HCT116 (cell line): ENCODE measurements at regions not wholly inside any gene's neighbourhood (a gene's known extent, or its start where the extent isn't known, plus 50 kb on each side); places are given as distances from the start of the nearest gene placed in this dataset.

Source experiments
- ATAC-seq: fragments of 200-7000 bp; cut with Tn5 transposase; 2 replicates; pipeline ENCODE4 v1.9.1; 2020; ENCODE audit warnings: mild to moderate bottlenecking, moderate library complexity
- BruUV-seq: library from RNA; stranded (reverse); fragments of 400-500 nt; replicated peaks from 2 replicates; lab custom pipeline; 2021; lab: Mats Ljungman, UMichigan
- CTCF ChIA-PET: fragments of 300-600 bp; sonication (Branson Sonifier 250); formaldehyde crosslinking; loops from one replicate; lab custom pipeline; 2021; ENCODE audit warnings: antibody characterized with exemption; lab: Charles Lee
- POLR2A ChIA-PET: fragments of 300-600, 350-600 bp; sonication (Branson Sonifier 250); formaldehyde crosslinking; loops from one replicate; lab custom pipeline; 2021; ENCODE audit warnings: antibody characterized with exemption; lab: Charles Lee
- RAD21 ChIA-PET, 2 experiments: fragments of 300-600 bp; sonication (Branson Sonifier 250); formaldehyde crosslinking; loops; one replicate each; lab custom pipeline; 2023; ENCODE audit warnings: low total read pairs in 2 of 2; ENCODE audit not compliant: uncharacterized antibody in 2 of 2, unreplicated experiment in 2 of 2, low non-redundant PET in 1 of 2; lab: Charles Lee
- DNase-seq: peaks from one replicate; pipeline ENCODE4 v3.0.0-alpha.2; 2010; ENCODE audit warnings: low read depth, low spot score
- H2AFZ ChIP-seq: fragments of 200-600 bp; shearing (Covaris generic), sonication (generic); 2 replicates; pipeline ENCODE4 v1.6.1; 2017; ENCODE audit warnings: low read depth, mixed run types, mixed read lengths, antibody characterized with exemption, low read length; ENCODE audit not compliant: poor library complexity, severe bottlenecking
- H3K27ac ChIP-seq: 2 replicates; pipeline ENCODE4 v1.5.1; 2012; ENCODE audit warnings: low read depth, low read length
- H3K27me3 ChIP-seq: fragments of 200-600 bp; sonication (generic); 2 replicates; pipeline ENCODE4 v1.6.1; 2016; ENCODE audit warnings: mixed run types, low read length, mixed read lengths; ENCODE audit not compliant: insufficient read depth
- H3K36me3 ChIP-seq, 2 experiments: fragments of 200-500 bp in 1 of 2; fragments of 200-600 bp in 1 of 2; sonication (Bioruptor generic) in 1 of 2; sonication (generic) in 1 of 2; 2 replicates each; pipeline versions ENCODE4 v1.5.1 to v1.6.1; 2014 to 2016; ENCODE audit warnings: low read length in 2 of 2, inconsistent platforms in 1 of 2, mixed read lengths in 1 of 2, mixed run types in 1 of 2; ENCODE audit not compliant: insufficient read depth in 2 of 2, control insufficient read depth in 1 of 2
- H3K4me1 ChIP-seq, 2 experiments: fragments of 200-600 bp in 1 of 2; sonication (generic) in 1 of 2; 2 replicates each; pipeline versions ENCODE4 v1.5.1 to v1.6.1; 2012 to 2017; ENCODE audit warnings: low read length in 2 of 2, inconsistent platforms in 1 of 2, mild to moderate bottlenecking in 1 of 2, mixed read lengths in 1 of 2, mixed run types in 1 of 2, moderate library complexity in 1 of 2; ENCODE audit not compliant: insufficient read depth in 2 of 2, control insufficient read depth in 1 of 2
- H3K4me2 ChIP-seq: fragments of 200-600 bp; sonication (generic); 2 replicates; pipeline ENCODE4 v1.6.1; 2017; ENCODE audit warnings: mixed run types, low read length, mixed read lengths
- H3K4me3 ChIP-seq, 2 experiments: fragments of 200-600 bp in 1 of 2; sonication (generic) in 1 of 2; replicated peaks in 1 of 2; 2 replicates each; pipeline ENCODE4 v1.5.1; 2011 to 2016; ENCODE audit warnings: low read length in 2 of 2, control low read depth in 1 of 2, low read depth in 1 of 2, mild to moderate bottlenecking in 1 of 2, mixed read lengths in 1 of 2, mixed run types in 1 of 2
- H3K79me2 ChIP-seq: fragments of 200-600 bp; sonication (generic); 2 replicates; pipeline ENCODE4 v1.6.1; 2017; ENCODE audit warnings: mild to moderate bottlenecking, mixed run types, low read length, moderate library complexity, mixed read lengths; ENCODE audit not compliant: insufficient read depth
- H3K9ac ChIP-seq: fragments of 200-600 bp; sonication (generic); 2 replicates; pipeline ENCODE4 v1.6.1; 2016; ENCODE audit warnings: low read length, mixed read lengths
- H3K9me2 ChIP-seq: fragments of 200-600 bp; sonication (generic), shearing (Covaris generic); 2 replicates; pipeline ENCODE4 v1.6.1; 2017; ENCODE audit warnings: mixed run types, mild to moderate bottlenecking, moderate library complexity; ENCODE audit not compliant: insufficient read depth
- H3K9me3 ChIP-seq, 2 experiments: fragments of 200-500 bp in 1 of 2; fragments of 200-600 bp in 1 of 2; sonication (Bioruptor generic) in 1 of 2; sonication (generic) in 1 of 2; 2 replicates each; pipeline ENCODE4 v1.6.1; 2014 to 2017; ENCODE audit warnings: low read length in 2 of 2, mixed read lengths in 2 of 2, inconsistent platforms in 1 of 2, low read depth in 1 of 2, mild to moderate bottlenecking in 1 of 2, mixed run types in 1 of 2, moderate library complexity in 1 of 2; ENCODE audit not compliant: control insufficient read depth in 1 of 2, insufficient read depth in 1 of 2
- H4K20me1 ChIP-seq: fragments of 200-600 bp; sonication (generic), shearing (Covaris generic); 2 replicates; pipeline ENCODE4 v1.6.1; 2017; ENCODE audit warnings: mixed run types, mild to moderate bottlenecking, moderate library complexity; ENCODE audit not compliant: insufficient read depth
- CEBPB ChIP-seq: IDR thresholded peaks from 2 replicates; pipeline ENCODE4 v1.6.1; 2012; ENCODE audit warnings: low read depth
- EGR1 ChIP-seq: IDR thresholded peaks from 2 replicates; pipeline ENCODE4 v1.6.1; 2012; ENCODE audit warnings: low read depth
- EZH2 ChIP-seq: fragments of 200-600 bp; sonication (generic); IDR thresholded peaks from 2 replicates; pipeline ENCODE4 v1.6.1; 2017; ENCODE audit warnings: antibody characterized with exemption, mixed run types
- EZH2phosphoT487 ChIP-seq: fragments of 200-600 bp; IDR thresholded peaks from 2 replicates; pipeline ENCODE4 v1.6.1; 2018; ENCODE audit warnings: antibody characterized with exemption, borderline replicate concordance
- FOSL1 ChIP-seq: IDR thresholded peaks from 2 replicates; pipeline ENCODE4 v1.6.1; 2012; ENCODE audit warnings: low read depth
- JUND ChIP-seq: IDR thresholded peaks from 2 replicates; pipeline ENCODE4 v1.6.1; 2012
- POLR2A ChIP-seq: IDR thresholded peaks from 2 replicates; pipeline ENCODE4 v1.7.0; 2011; ENCODE audit warnings: borderline replicate concordance; ENCODE audit not compliant: insufficient read depth, insufficient read length; ENCODE audit errors: extremely low read depth
- POLR2AphosphoS5 ChIP-seq: IDR thresholded peaks from 2 replicates; pipeline ENCODE4 v1.6.1; 2011; ENCODE audit warnings: mild to moderate bottlenecking, low read depth, low read length, moderate library complexity
- RAD21 ChIP-seq: IDR thresholded peaks from 2 replicates; pipeline ENCODE4 v1.6.1; 2012; ENCODE audit warnings: low read depth, mild to moderate bottlenecking
- SIN3A ChIP-seq: IDR thresholded peaks from 2 replicates; pipeline ENCODE4 v1.6.1; 2012; ENCODE audit warnings: low read depth
- SRF ChIP-seq: IDR thresholded peaks from 2 replicates; pipeline ENCODE4 v1.6.1; 2012; ENCODE audit warnings: low read depth
- TCF7L2 ChIP-seq: IDR thresholded peaks from 2 replicates; pipeline ENCODE4 v1.7.0; 2011; ENCODE audit warnings: borderline replicate concordance, inconsistent platforms; ENCODE audit not compliant: insufficient read depth, insufficient read length; ENCODE audit errors: extremely low read depth
- YY1 ChIP-seq: IDR thresholded peaks from 2 replicates; pipeline ENCODE4 v1.6.1; 2011; ENCODE audit warnings: low read length, low read depth, moderate library complexity, mild to moderate bottlenecking; ENCODE audit not compliant: insufficient replicate concordance; ENCODE audit errors: extremely low read depth
- ZNF274 ChIP-seq: fragments of 200-500 bp; sonication (Bioruptor generic); IDR thresholded peaks from 2 replicates; pipeline ENCODE4 v1.6.1; 2014; ENCODE audit warnings: mild to moderate bottlenecking, low read depth, low read length, inconsistent platforms
- intact Hi-C: fragments of 100-400 bp; cut with micrococcal nuclease; formaldehyde crosslinking; loops from 2 replicates; pipeline ENCODE4 v1.10.0; 2022
- TF ChIP-seq, protein P1 (sequence below): IDR thresholded peaks from 2 replicates; pipeline ENCODE4 v1.6.1; 2011; ENCODE audit warnings: mild to moderate bottlenecking, low read length, moderate library complexity; ENCODE audit not compliant: insufficient replicate concordance; ENCODE audit errors: extremely low read depth
- TF ChIP-seq, protein P2 (sequence below): IDR thresholded peaks from 2 replicates; pipeline ENCODE4 v1.6.1; 2012
- TF ChIP-seq, protein P3 (sequence below): IDR thresholded peaks from 2 replicates; pipeline ENCODE4 v1.6.1; 2012

DNA sequence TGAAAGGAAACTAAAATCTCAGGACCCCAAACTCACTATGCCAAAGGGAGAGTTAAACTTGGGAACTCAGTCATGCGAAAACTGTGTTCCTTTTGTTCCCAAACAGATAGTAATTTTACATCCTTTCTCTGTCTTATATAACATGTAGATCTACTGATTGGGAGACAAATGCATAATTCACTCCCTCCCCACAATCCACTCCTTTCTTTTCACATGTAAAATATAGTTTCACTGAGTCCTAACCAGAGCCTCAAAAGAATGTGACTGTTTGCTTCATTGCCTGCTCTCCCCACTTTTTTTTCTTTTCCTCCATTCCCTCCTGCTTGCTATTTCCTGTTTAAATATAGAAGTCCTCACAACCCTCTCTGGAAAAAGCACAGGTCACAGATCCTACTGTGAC lies 699.3 kb upstream of the ADGRL3 start (continued):
- TF ChIP-seq CEBPB, result no peak

DNA sequence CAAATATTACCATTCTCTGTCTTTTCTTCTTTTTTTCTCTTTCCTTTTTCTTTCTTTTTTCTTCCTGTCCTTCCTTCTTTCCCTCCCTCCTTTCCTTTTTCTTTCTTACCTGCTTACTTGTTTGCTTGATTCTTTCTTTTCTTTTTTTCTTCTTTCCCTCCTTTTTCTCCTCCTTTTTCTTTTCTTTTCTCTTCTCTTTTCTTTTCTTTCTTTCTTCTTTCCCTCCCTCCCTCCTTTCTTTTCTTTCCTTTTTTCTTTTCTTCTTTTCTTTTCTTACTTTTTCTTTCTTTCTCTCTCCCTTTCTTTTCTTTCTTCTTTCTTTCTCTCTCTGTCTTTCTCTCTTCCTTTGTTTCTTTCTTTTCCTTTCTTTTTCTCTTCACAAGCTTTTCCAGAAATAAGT lies 697.4 kb upstream of the ADGRL3 start:
- Histone ChIP-seq H3K27ac (no peak overlapping the region), H3K4me3 (no peak overlapping the region), H3K9me2 (no peaks in the 10 kb centered on the region), H3K4me1 (no peaks in the 10 kb centered on the region), H3K4me2 (no peak overlapping the region), H3K9ac (no peak overlapping the region), H2AFZ (no peak overlapping the region), H3K36me3 (no peaks in the 10 kb centered on the region), H3K79me2 (no peaks in the 10 kb centered on the region), H4K20me1 (no peaks in the 10 kb centered on the region), H3K27me3 (no peaks in the 10 kb centered on the region), H3K9me3 (peaks cover 7 to 22% of the 10 kb centered on the region in 2 experiments; a peak in 2 of 4 replicates)
- DNase-seq (no peak), ATAC-seq (no peak)
- BruUV-seq, result no TSS peak
- RAD21 ChIA-PET, result no interaction called here
- CTCF ChIA-PET, result no interaction called here
- intact Hi-C loops, result no loop called here
- TF ChIP-seq POLR2AphosphoS5, result no peak
- POLR2A ChIA-PET, result no interaction called here

DNA sequence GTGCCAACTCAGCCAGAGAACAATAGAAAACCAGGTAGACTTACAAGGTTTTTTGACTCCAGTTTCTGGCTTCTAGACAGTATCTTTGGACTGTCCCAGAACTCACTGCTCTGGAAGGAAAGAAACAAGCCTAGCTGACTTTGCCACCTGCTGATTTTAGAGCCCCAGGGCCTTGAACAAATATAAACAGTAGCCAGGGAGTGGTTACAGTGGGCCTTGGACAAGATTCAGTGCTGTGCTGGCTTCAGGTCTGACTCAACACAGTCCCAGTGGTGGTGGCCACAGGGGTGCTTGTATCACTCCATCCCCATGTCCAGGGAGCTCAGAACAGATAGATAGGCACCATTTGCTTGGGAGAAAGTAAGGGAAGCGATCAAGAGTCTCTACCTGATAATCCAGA lies 694.1 kb upstream of the ADGRL3 start:
- ChIA-PET RAD21 (no interaction called here), CTCF (no interaction called here), POLR2A (no interaction called here)
- intact Hi-C loops, result no loop called here
- DNase-seq (no peak), ATAC-seq (no peak)
- Histone ChIP-seq H3K4me2 (no peak overlapping the region), H2AFZ (no peak overlapping the region), H3K4me1 (no peaks in the 10 kb centered on the region), H3K4me3 (no peak overlapping the region), H3K9me2 (no peaks in the 10 kb centered on the region), H3K27ac (no peak overlapping the region), H3K36me3 (no peaks in the 10 kb centered on the region), H3K9ac (no peak overlapping the region), H3K79me2 (no peaks in the 10 kb centered on the region), H4K20me1 (no peaks in the 10 kb centered on the region), H3K9me3 (peaks cover 7 to 26% of the 10 kb centered on the region in 2 experiments; a peak in 2 of 4 replicates), H3K27me3 (no peaks in the 10 kb centered on the region)
- TF ChIP-seq EZH2 (no peak), POLR2AphosphoS5 (no peak), EZH2phosphoT487 (no peak), ZNF274 (no peak), SRF (no peak), SIN3A (no peak), YY1 (no peak), EGR1 (no peak), POLR2A (no peak), JUND (no peak), FOSL1 (no peak), TCF7L2 (no peak), RAD21 (no peak), CEBPB (no peak)
- TF ChIP-seq, protein P1, sequence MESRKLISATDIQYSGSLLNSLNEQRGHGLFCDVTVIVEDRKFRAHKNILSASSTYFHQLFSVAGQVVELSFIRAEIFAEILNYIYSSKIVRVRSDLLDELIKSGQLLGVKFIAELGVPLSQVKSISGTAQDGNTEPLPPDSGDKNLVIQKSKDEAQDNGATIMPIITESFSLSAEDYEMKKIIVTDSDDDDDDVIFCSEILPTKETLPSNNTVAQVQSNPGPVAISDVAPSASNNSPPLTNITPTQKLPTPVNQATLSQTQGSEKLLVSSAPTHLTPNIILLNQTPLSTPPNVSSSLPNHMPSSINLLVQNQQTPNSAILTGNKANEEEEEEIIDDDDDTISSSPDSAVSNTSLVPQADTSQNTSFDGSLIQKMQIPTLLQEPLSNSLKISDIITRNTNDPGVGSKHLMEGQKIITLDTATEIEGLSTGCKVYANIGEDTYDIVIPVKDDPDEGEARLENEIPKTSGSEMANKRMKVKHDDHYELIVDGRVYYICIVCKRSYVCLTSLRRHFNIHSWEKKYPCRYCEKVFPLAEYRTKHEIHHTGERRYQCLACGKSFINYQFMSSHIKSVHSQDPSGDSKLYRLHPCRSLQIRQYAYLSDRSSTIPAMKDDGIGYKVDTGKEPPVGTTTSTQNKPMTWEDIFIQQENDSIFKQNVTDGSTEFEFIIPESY, result no peak
- TF ChIP-seq, protein P2, sequence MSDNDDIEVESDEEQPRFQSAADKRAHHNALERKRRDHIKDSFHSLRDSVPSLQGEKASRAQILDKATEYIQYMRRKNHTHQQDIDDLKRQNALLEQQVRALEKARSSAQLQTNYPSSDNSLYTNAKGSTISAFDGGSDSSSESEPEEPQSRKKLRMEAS, result no peak
- TF ChIP-seq, protein P3, sequence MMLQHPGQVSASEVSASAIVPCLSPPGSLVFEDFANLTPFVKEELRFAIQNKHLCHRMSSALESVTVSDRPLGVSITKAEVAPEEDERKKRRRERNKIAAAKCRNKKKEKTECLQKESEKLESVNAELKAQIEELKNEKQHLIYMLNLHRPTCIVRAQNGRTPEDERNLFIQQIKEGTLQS, result no peak
- no TSS peak for BruUV-seq
